Heart left ventricle (tissue), 16 donors: ENCODE measurements at regions not wholly inside any gene's neighbourhood (a gene's known extent, or its start where the extent isn't known, plus 50 kb on each side); places are given as distances from the start of the nearest gene placed in this dataset.

Experiments
- ATAC-seq, 4 donors: fragments of 200-7000 bp; cut with Tn5 transposase; one replicate each; pipeline ENCODE4 v1.9.1; 2020 to 2022; ENCODE audit warnings: moderate library complexity in 4 of 4, mild to moderate bottlenecking in 3 of 4, moderate number of reproducible peaks in 1 of 4
- DNase-seq, 5 donors: peaks; one replicate each; pipeline ENCODE4 v3.0.0-alpha.2; 2020
- H3K27ac ChIP-seq, 12 donors: fragments of 200-600 bp; sonication (generic) in 4 of 12; one replicate each; pipeline versions ENCODE4 v1.5.0 to v1.8.0; 2016 to 2022; ENCODE audit warnings: mild to moderate bottlenecking in 2 of 12
- H3K27me3 ChIP-seq, 9 donors: fragments of 200-600 bp; sonication (generic) in 2 of 9; one replicate each; pipeline versions ENCODE4 v1.5.1 to v1.8.0; 2016 to 2022; ENCODE audit warnings: mild to moderate bottlenecking in 3 of 9
- H3K36me3 ChIP-seq, 9 donors: fragments of 200-600 bp; sonication (generic) in 2 of 9; one replicate each; pipeline versions ENCODE4 v1.5.0 to v1.8.0; 2018 to 2022; ENCODE audit warnings: mild to moderate bottlenecking in 2 of 9
- H3K4me1 ChIP-seq, 12 donors: fragments of 200-600 bp; sonication (generic) in 4 of 12; one replicate each; pipeline versions ENCODE4 v1.5.0 to v1.8.0; 2016 to 2022; ENCODE audit warnings: mild to moderate bottlenecking in 3 of 12
- H3K4me3 ChIP-seq, 12 donors: fragments of 200-600 bp; sonication (generic) in 4 of 12; one replicate each; pipeline versions ENCODE4 v1.5.0 to v1.8.0; 2017 to 2022; ENCODE audit warnings: mild to moderate bottlenecking in 9 of 12, moderate library complexity in 4 of 12
- H3K9me3 ChIP-seq, 12 donors: fragments of 200-600 bp; sonication (generic) in 4 of 12; one replicate each; pipeline versions ENCODE4 v1.5.0 to v1.8.0; 2016 to 2022; ENCODE audit warnings: mild to moderate bottlenecking in 1 of 12
- CTCF ChIP-seq, 12 donors: fragments of 200-600 bp; sonication (generic) in 4 of 12; IDR thresholded peaks; one replicate each; pipeline versions ENCODE4 v1.5.0 to v1.8.0; 2018 to 2022; ENCODE audit warnings: antibody characterized with exemption in 12 of 12, mild to moderate bottlenecking in 5 of 12
- POLR2A ChIP-seq, 2 donors: fragments of 450-650 bp; IDR thresholded peaks; one replicate each; pipeline ENCODE4 v1.6.1; 2017; ENCODE audit warnings: antibody characterized with exemption in 2 of 2, mild to moderate bottlenecking in 2 of 2, moderate library complexity in 2 of 2
- whole genome bisulfite sequencing, 4 donors: extraction: QIAGEN DNeasy Blood & Tissue Kit in 2 of 4; methylation state at CpG; one replicate each; pipeline versions ENCODE4 v1.1.5 to v1.1.7; 2013 to 2018; 5-methylcytosine and 5-hydroxymethylcytosine counted together
- intact Hi-C, 10 donors: fragments of 100-400 bp; cut with DNase I; formaldehyde crosslinking; loops; one replicate each; pipeline versions ENCODE4 v1.11.1 to v1.14.2; 2022
- donor health status: ischemic (EF 13 %, LVEDD 7.1; RV severe dilation, severe dysfunction).
- donor health status: healthy with polysubstance abuse.
- donor health status: DM: no; HTN: yes; CAD: no.
- donor health status: DM: no; HTN: no; CAD: no.
- donor health status: ischemic (EF 25% LVEDD 6.9; RV normal size, moderate dysfunction).
- donor health status: ischemic (EF 25% LVEDD 5.7; RV mildly dilated, moderate dysfunction).
- donor health status: healthy.
- donor health status: DM: yes; HTN: yes; CAD: no.
- donor health status: ischemic (EF 35%, LVEDD 5.7; RV mildly dilated, moderate dysfunction).
- donor health status: nonischemic (EF 11% LVEDD 7.7; RV severe dilation, severe dysfunction).
- donor health status: DM: yes; HTN: yes; CAD: no.
- donor health status: PGD.
- donor health status: ischemic (EF 29% LVEDD 5.4; RV normal size, mild dysfunction).
- donor health status: nonischemic (EF 23%, LVEDD 6.1; RV moderate dilation, normal function).

GRCh38 chr18:44290366-44290977 is 390.2 kb upstream of the SETBP1 start:
- no peaks in the 10 kb centered on the region for H3K27me3 ChIP-seq
- intact Hi-C loops: no loop called here
- H3K4me3 ChIP-seq: no peak overlapping the region
- H3K4me1 ChIP-seq: no peaks in the 10 kb centered on the region
- H3K36me3 ChIP-seq: no peaks in the 10 kb centered on the region
- ATAC-seq: no peak
- no peak for TF ChIP-seq POLR2A (IDR thresholded peaks at IDR 0.05)
- no peak for TF ChIP-seq CTCF (IDR thresholded peaks at IDR 0.05)
- no peaks in the 10 kb centered on the region for H3K9me3 ChIP-seq
- DNase-seq: no peak
- H3K27ac ChIP-seq: no peak overlapping the region
- 73 to 83% (median 75%) methylated on average over 4 of the region's 4 CpGs for WGBS, 4 donors

GRCh38 chr18:44298566-44298965 is 382.1 kb upstream of the SETBP1 start:
- Histone ChIP-seq H3K4me1 (no peaks in the 10 kb centered on the region), H3K27me3 (no peaks in the 10 kb centered on the region), H3K27ac (no peak overlapping the region), H3K4me3 (no peak overlapping the region), H3K36me3 (no peaks in the 10 kb centered on the region), H3K9me3 (peaks cover 0 to 6% (median 0%) of the 10 kb centered on the region in 12 donors)
- TF ChIP-seq CTCF (IDR thresholded peaks at IDR 0.05) (no peak), POLR2A (IDR thresholded peaks at IDR 0.05) (no peak)
- ATAC-seq (no peak), DNase-seq (no peak)
- intact Hi-C loops: no loop called here

GRCh38 chr18:44309185-44309584 is 371.5 kb upstream of the SETBP1 start:
- intact Hi-C loops: no loop called here
- no peak for ATAC-seq

More at GRCh38 chr18:44309185-44309584, 371.5 kb upstream of the SETBP1 start:
- H3K9me3 ChIP-seq: peaks cover 0 to 24% (median 6%) of the 10 kb centered on the region in 12 donors
- H3K27ac ChIP-seq: no peak overlapping the region
- no peaks in the 10 kb centered on the region for H3K4me1 ChIP-seq
- no peaks in the 10 kb centered on the region for H3K36me3 ChIP-seq
- no peak overlapping the region for H3K4me3 ChIP-seq
- H3K27me3 ChIP-seq: no peaks in the 10 kb centered on the region
- DNase-seq: no peak
- TF ChIP-seq POLR2A (IDR thresholded peaks at IDR 0.05) (no peak), CTCF (IDR thresholded peaks at IDR 0.05) (no peak)
- 73 to 75% (median 75%) methylated on average over 2 of the region's 2 CpGs for WGBS, 4 donors
